Right atrium auricular region (tissue), 2 donors: ENCODE measurements at regions not wholly inside any gene's neighbourhood (a gene's known extent, or its start where the extent isn't known, plus 50 kb on each side); places are given as distances from the start of the nearest gene placed in this dataset.

Experiments
- DNase-seq: peaks from one replicate; pipeline ENCODE4 v3.0.0-alpha.2; 2019; ENCODE audit warnings: low spot score
- H3K27ac ChIP-seq, 2 donors: fragments of 200-600 bp; sonication (generic); 1 replicate in 1 of 2; 2 replicates in 1 of 2; pipeline ENCODE4 v1.5.1; 2016 to 2019
- H3K27me3 ChIP-seq, 2 donors: fragments of 200-600 bp; sonication (generic); one replicate each; pipeline versions ENCODE4 v1.5.1 to v1.6.0; 2017 to 2019
- H3K36me3 ChIP-seq: fragments of 200-600 bp; sonication (generic); one replicate; pipeline ENCODE4 v1.5.1; 2016
- H3K4me1 ChIP-seq, 2 donors: fragments of 200-600 bp; sonication (generic); one replicate each; pipeline versions ENCODE4 v1.5.1 to v1.6.0; 2017 to 2019
- H3K4me3 ChIP-seq, 2 donors: fragments of 200-600 bp; sonication (generic); 1 replicate in 1 of 2; 2 replicates in 1 of 2; pipeline ENCODE4 v1.5.1; 2017 to 2019; ENCODE audit warnings: mild to moderate bottlenecking in 1 of 2, moderate library complexity in 1 of 2
- H3K9me3 ChIP-seq, 2 donors: fragments of 200-600 bp; sonication (generic); one replicate each; pipeline ENCODE4 v1.5.1; 2019
- CTCF ChIP-seq, 2 donors: fragments of 200-600 bp; sonication (generic); IDR thresholded peaks; one replicate each; pipeline ENCODE4 v1.5.1; 2019; ENCODE audit warnings: antibody characterized with exemption in 2 of 2

GRCh38 chr18:77983270-77983669 lies 733.6 kb downstream of the GALR1 start:
- Histone ChIP-seq H3K4me1 (no peaks in the 10 kb centered on the region), H3K4me3 (no peak overlapping the region), H3K27me3 (no peaks in the 10 kb centered on the region), H3K36me3 (no peaks in the 10 kb centered on the region), H3K9me3 (no peaks in the 10 kb centered on the region), H3K27ac (no peak overlapping the region)
- TF ChIP-seq CTCF (IDR thresholded peaks at IDR 0.05) = no peak
- DNase-seq = no peak

- H3K4me1 ChIP-seq = no peaks in the 10 kb centered on the region
- no peak for TF ChIP-seq CTCF (IDR thresholded peaks at IDR 0.05)
- H3K4me3 ChIP-seq = no peak overlapping the region
- no peaks in the 10 kb centered on the region for H3K27me3 ChIP-seq
- no peak for DNase-seq
- no peaks in the 10 kb centered on the region for H3K36me3 ChIP-seq
- H3K9me3 ChIP-seq = no peaks in the 10 kb centered on the region
- H3K27ac ChIP-seq = no peak overlapping the region
These were observed 734.5 kb downstream of the GALR1 start for GRCh38 chr18:77984178-77984577.

GRCh38 chr18:77984833-77985232 lies 735.2 kb downstream of the GALR1 start:
- H3K27me3 ChIP-seq = no peaks in the 10 kb centered on the region
- H3K27ac ChIP-seq = no peak overlapping the region
- no peak for TF ChIP-seq CTCF (IDR thresholded peaks at IDR 0.05)
- no peaks in the 10 kb centered on the region for H3K9me3 ChIP-seq
- H3K4me1 ChIP-seq = no peaks in the 10 kb centered on the region
- DNase-seq = no peak
- no peaks in the 10 kb centered on the region for H3K36me3 ChIP-seq
- H3K4me3 ChIP-seq = no peak overlapping the region

GRCh38 chr18:77985526-77986281 lies 736.1 kb downstream of the GALR1 start:
- no peak for TF ChIP-seq CTCF (IDR thresholded peaks at IDR 0.05)
- Histone ChIP-seq H3K9me3 (no peaks in the 10 kb centered on the region), H3K4me3 (no peak overlapping the region), H3K27ac (no peak overlapping the region), H3K4me1 (no peaks in the 10 kb centered on the region), H3K36me3 (no peaks in the 10 kb centered on the region), H3K27me3 (no peaks in the 10 kb centered on the region)
- DNase-seq = no peak

GRCh38 chr18:77990131-77990530 lies 740.5 kb downstream of the GALR1 start:
- no peak for DNase-seq
- no peaks in the 10 kb centered on the region for H3K4me1 ChIP-seq
- H3K27ac ChIP-seq = no peak overlapping the region
- no peaks in the 10 kb centered on the region for H3K27me3 ChIP-seq
- no peak overlapping the region for H3K4me3 ChIP-seq
- no peaks in the 10 kb centered on the region for H3K36me3 ChIP-seq
- TF ChIP-seq CTCF (IDR thresholded peaks at IDR 0.05) = no peak
- H3K9me3 ChIP-seq = no peaks in the 10 kb centered on the region

- Histone ChIP-seq H3K27ac (no peak overlapping the region), H3K36me3 (no peaks in the 10 kb centered on the region), H3K4me3 (no peak overlapping the region), H3K27me3 (no peaks in the 10 kb centered on the region), H3K9me3 (no peaks in the 10 kb centered on the region), H3K4me1 (no peaks in the 10 kb centered on the region)
- no peak for DNase-seq
- TF ChIP-seq CTCF (IDR thresholded peaks at IDR 0.05) = no peak
These were observed 741.3 kb downstream of the GALR1 start for GRCh38 chr18:77990901-77991300.
